ENCODE measurements at regions not wholly inside any gene's neighbourhood (a gene's known extent, or its start where the extent isn't known, plus 50 kb on each side); places are given as distances from the start of the nearest gene placed in this dataset.

GRCh38 chr7:119957335-119957734, 315.6 kb upstream of the KCND2 start (continued):
- TF ChIP-seq NPAS2 (CRISPR knock-in tag; IDR thresholded peaks at IDR 0.05; ENCODE audit: borderline replicate concordance) = no peak
- no peak for TF ChIP-seq ESRRA (IDR thresholded peaks at IDR 0.05; ENCODE audit: borderline replicate concordance, low read length)
- TF ChIP-seq KDM5A (IDR thresholded peaks at IDR 0.05) = no peak
- no peak for TF ChIP-seq JUNB (IDR thresholded peaks at IDR 0.05)
- no peak for TF ChIP-seq TP53 (CRISPR knock-in tag; IDR thresholded peaks at IDR 0.05)
- no peak for TF ChIP-seq POLR2A (IDR thresholded peaks at IDR 0.05; ENCODE audit: low read length)
- TF ChIP-seq POLR2AphosphoS2 (conservative IDR thresholded peaks at IDR 0.05; ENCODE audit: low read length) = no peak

GRCh38 chr7:119959811-119960210, 313.2 kb upstream of the KCND2 start:
- no peaks in the 10 kb centered on the region for H3K4me1 ChIP-seq
- no peaks in the 10 kb centered on the region for H3K9me3 ChIP-seq
- ChIA-PET POLR2A (no interaction called here), CTCF (no interaction called here)
- TF ChIP-seq, protein P1, sequence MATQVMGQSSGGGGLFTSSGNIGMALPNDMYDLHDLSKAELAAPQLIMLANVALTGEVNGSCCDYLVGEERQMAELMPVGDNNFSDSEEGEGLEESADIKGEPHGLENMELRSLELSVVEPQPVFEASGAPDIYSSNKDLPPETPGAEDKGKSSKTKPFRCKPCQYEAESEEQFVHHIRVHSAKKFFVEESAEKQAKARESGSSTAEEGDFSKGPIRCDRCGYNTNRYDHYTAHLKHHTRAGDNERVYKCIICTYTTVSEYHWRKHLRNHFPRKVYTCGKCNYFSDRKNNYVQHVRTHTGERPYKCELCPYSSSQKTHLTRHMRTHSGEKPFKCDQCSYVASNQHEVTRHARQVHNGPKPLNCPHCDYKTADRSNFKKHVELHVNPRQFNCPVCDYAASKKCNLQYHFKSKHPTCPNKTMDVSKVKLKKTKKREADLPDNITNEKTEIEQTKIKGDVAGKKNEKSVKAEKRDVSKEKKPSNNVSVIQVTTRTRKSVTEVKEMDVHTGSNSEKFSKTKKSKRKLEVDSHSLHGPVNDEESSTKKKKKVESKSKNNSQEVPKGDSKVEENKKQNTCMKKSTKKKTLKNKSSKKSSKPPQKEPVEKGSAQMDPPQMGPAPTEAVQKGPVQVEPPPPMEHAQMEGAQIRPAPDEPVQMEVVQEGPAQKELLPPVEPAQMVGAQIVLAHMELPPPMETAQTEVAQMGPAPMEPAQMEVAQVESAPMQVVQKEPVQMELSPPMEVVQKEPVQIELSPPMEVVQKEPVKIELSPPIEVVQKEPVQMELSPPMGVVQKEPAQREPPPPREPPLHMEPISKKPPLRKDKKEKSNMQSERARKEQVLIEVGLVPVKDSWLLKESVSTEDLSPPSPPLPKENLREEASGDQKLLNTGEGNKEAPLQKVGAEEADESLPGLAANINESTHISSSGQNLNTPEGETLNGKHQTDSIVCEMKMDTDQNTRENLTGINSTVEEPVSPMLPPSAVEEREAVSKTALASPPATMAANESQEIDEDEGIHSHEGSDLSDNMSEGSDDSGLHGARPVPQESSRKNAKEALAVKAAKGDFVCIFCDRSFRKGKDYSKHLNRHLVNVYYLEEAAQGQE (IDR thresholded peaks at IDR 0.05) = no peak
- TF ChIP-seq ZNF302 (CRISPR knock-in tag; IDR thresholded peaks at IDR 0.05) (no peak), BHLHE40 (IDR thresholded peaks at IDR 0.05; ENCODE audit: low read depth, low read length) (no peak), ZFP36 (IDR thresholded peaks at IDR 0.05; ENCODE audit: borderline replicate concordance, partially characterized antibody) (no peak), TFCP2L1 (CRISPR knock-in tag; IDR thresholded peaks at IDR 0.05) (no peak), ZSCAN20 (CRISPR knock-in tag; IDR thresholded peaks at IDR 0.05) (no peak), ELK1 (IDR thresholded peaks at IDR 0.05; ENCODE audit: low read depth, low read length) (no peak)
- DNase-seq (ENCODE audit: low read depth in 1 of 2, low spot score in 1 of 2) (no peak), FAIRE-seq (no peak), ATAC-seq (no peak)
- H3K27ac ChIP-seq = no peak overlapping the region
- H3K4me3 ChIP-seq = no peak overlapping the region
- H3K4me2 ChIP-seq = no peak overlapping the region
- 7% methylated on average over 1 of the region's 1 CpG for WGBS (ENCODE audit: missing lambda C conversion rate)

DNA sequence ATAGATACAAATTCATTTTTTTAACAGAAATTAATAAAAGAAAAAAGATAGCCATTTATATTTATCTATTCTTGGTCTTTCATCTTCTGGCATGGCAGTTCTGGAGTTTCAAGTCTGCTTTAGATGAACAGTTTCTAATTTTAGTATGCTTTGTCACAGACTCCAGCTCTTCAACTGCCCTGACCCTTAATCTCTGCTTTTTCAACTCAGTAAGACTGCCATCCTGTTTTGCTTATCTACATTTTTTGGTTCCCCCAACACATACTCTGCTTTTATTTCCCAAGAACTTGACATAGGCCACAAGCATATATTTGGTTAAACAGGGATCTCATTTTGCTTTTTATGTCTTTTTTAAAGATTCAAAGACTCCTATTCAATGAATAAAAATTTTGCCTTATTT, 309.3 kb upstream of the KCND2 start:
- TF ChIP-seq ZFP36 (IDR thresholded peaks at IDR 0.05; ENCODE audit: borderline replicate concordance, partially characterized antibody) (no peak), HMGXB4 (CRISPR knock-in tag; IDR thresholded peaks at IDR 0.05; ENCODE audit: borderline replicate concordance) (no peak), NPAS2 (CRISPR knock-in tag; IDR thresholded peaks at IDR 0.05; ENCODE audit: borderline replicate concordance) (no peak), ELK1 (IDR thresholded peaks at IDR 0.05; ENCODE audit: low read depth, low read length) (no peak), POLR2A (IDR thresholded peaks at IDR 0.05; ENCODE audit: low read length) (no peak), ZNF302 (CRISPR knock-in tag; IDR thresholded peaks at IDR 0.05) (no peak), CEBPB (IDR thresholded peaks at IDR 0.05) (no peak), BCL3 (IDR thresholded peaks at IDR 0.05) (no peak)
- Histone ChIP-seq H3K4me2 (no peak overlapping the region), H3K4me3 (no peak overlapping the region), H3K4me1 (no peaks in the 10 kb centered on the region), H3K9me3 (no peaks in the 10 kb centered on the region), H3K27ac (no peak overlapping the region)
- ChIA-PET CTCF (no interaction called here), POLR2A (no interaction called here)
- FAIRE-seq (no peak), ATAC-seq (no peak), DNase-seq (ENCODE audit: low read depth in 1 of 2, low spot score in 1 of 2) (no peak)
